Spleen (tissue), 11 donors: ENCODE measurements at regions not wholly inside any gene's neighbourhood (a gene's known extent, or its start where the extent isn't known, plus 50 kb on each side); places are given as distances from the start of the nearest gene placed in this dataset.

ENCODE experiments used
- DNase-seq: peaks from one replicate; pipeline ENCODE4 v3.0.0-alpha.2; 2020
- H3K27ac ChIP-seq, 8 donors: fragments of 200-600 bp; sonication (generic) in 7 of 8; 1 replicate in 4 of 8; 2 replicates in 4 of 8; pipeline versions ENCODE4 v1.5.0 to v1.8.0; 2016 to 2021; ENCODE audit warnings: inconsistent platforms in 4 of 8, mild to moderate bottlenecking in 4 of 8, moderate library complexity in 1 of 8
- H3K27me3 ChIP-seq, 7 donors: fragments of 200-600 bp; sonication (generic) in 6 of 7; replicated peaks in 1 of 7; 1 replicate in 4 of 7; 2 replicates in 3 of 7; pipeline versions ENCODE4 v1.5.0 to v1.8.0; 2016 to 2021; ENCODE audit warnings: inconsistent platforms in 3 of 7, mild to moderate bottlenecking in 1 of 7
- H3K36me3 ChIP-seq, 6 donors: fragments of 200-600 bp; sonication (generic) in 5 of 6; 1 replicate in 4 of 6; 2 replicates in 2 of 6; pipeline versions ENCODE4 v1.5.0 to v1.8.0; 2016 to 2021; ENCODE audit warnings: inconsistent platforms in 2 of 6
- H3K4me1 ChIP-seq, 6 donors: fragments of 200-600 bp; sonication (generic) in 5 of 6; 1 replicate in 3 of 6; 2 replicates in 3 of 6; pipeline versions ENCODE4 v1.5.0 to v1.8.0; 2016 to 2021; ENCODE audit warnings: inconsistent platforms in 3 of 6
- H3K4me3 ChIP-seq, 8 donors: fragments of 200-600 bp; sonication (generic) in 7 of 8; 1 replicate in 4 of 8; 2 replicates in 4 of 8; pipeline versions ENCODE4 v1.5.0 to v1.8.0; 2016 to 2021; ENCODE audit warnings: inconsistent platforms in 4 of 8, mild to moderate bottlenecking in 4 of 8, moderate library complexity in 2 of 8
- H3K9me3 ChIP-seq, 8 donors: fragments of 200-600 bp; sonication (generic) in 7 of 8; 1 replicate in 4 of 8; 2 replicates in 4 of 8; pipeline versions ENCODE4 v1.5.0 to v1.8.0; 2016 to 2021; ENCODE audit warnings: inconsistent platforms in 4 of 8
- CTCF ChIP-seq, 11 experiments: fragments of 200-600 bp in 7 of 11; fragments of 450-650 bp in 4 of 11; sonication (generic) in 4 of 11; IDR thresholded peaks in 8 of 11; conservative IDR thresholded peaks in 3 of 11; 1 replicate in 7 of 11; 2 replicates in 4 of 11; pipeline versions ENCODE4 v1.4.0 to v1.8.0; 2016 to 2021; ENCODE audit warnings: antibody characterized with exemption in 11 of 11, inconsistent platforms in 4 of 11, mild to moderate bottlenecking in 1 of 11
- POLR2A ChIP-seq, 3 donors: fragments of 450-650 bp; IDR thresholded peaks; one replicate each; pipeline ENCODE4 v1.5.1; 2017; ENCODE audit warnings: antibody characterized with exemption in 3 of 3, mild to moderate bottlenecking in 1 of 3
- POLR2AphosphoS5 ChIP-seq, 3 donors: sonication (generic); formaldehyde crosslinking; IDR thresholded peaks; one replicate each; pipeline ENCODE4 v1.5.1; 2017; ENCODE audit warnings: antibody characterized with exemption in 3 of 3
- WGBS, 5 donors: extraction: QIAGEN DNeasy Blood & Tissue Kit in 3 of 5; methylation state at CpG; one replicate each; pipeline versions ENCODE4 v1.1.5 to v1.1.7; 2013 to 2018; 5-methylcytosine and 5-hydroxymethylcytosine counted together
- intact Hi-C: fragments of 100-400 bp; cut with DNase I; formaldehyde crosslinking; loops from one replicate; pipeline ENCODE4 v1.15.0; 2023; ENCODE audit warnings: low total_unique reads
- donor health status: healthy with polysubstance abuse.
- donor health status: DM: no; HTN: no; CAD: no; lungs with moderate emphysema.
- donor health status: DM: no; HTN: no; CAD: no.
- donor health status: Bipolar disorder and iron deficiency.
- donor health status: healthy.
- donor health status: DM: no; HTN: no; CAD: no.
- donor health status: DM: yes; HTN: yes; CAD: no.

GRCh38 chr7:115831371-115831770 is 199.2 kb downstream of the TFEC start:
- intact Hi-C loops = no loop called here

GRCh38 chr7:115827305-115828045 is 203.1 kb downstream of the TFEC start:
- 52 to 72% (median 60%) methylated on average over 3 of the region's 3 CpGs for WGBS, 5 donors
- DNase-seq = no peak

More at GRCh38 chr7:115831371-115831770, 199.2 kb downstream of the TFEC start:
- no peak for TF ChIP-seq POLR2A (IDR thresholded peaks at IDR 0.05)
- TF ChIP-seq POLR2AphosphoS5 (IDR thresholded peaks at IDR 0.05) = no peak
- TF ChIP-seq CTCF (IDR thresholded peaks at IDR 0.05 in 8 of 11, conservative IDR thresholded peaks at IDR 0.05 in 3 of 11) = no peak
- Histone ChIP-seq H3K9me3 (no peaks in the 10 kb centered on the region), H3K4me3 (no peak overlapping the region), H3K27ac (no peak overlapping the region), H3K27me3 (no peaks in the 10 kb centered on the region), H3K36me3 (no peaks in the 10 kb centered on the region), H3K4me1 (no peaks in the 10 kb centered on the region)
- no peak for DNase-seq
- WGBS, 5 donors = 43 to 64% (median 55%) methylated on average over 1 of the region's 1 CpG

GRCh38 chr7:115825456-115826115 is 205.0 kb downstream of the TFEC start:
- TF ChIP-seq POLR2A (IDR thresholded peaks at IDR 0.05) (no peak), CTCF (IDR thresholded peaks at IDR 0.05 in 8 of 11, conservative IDR thresholded peaks at IDR 0.05 in 3 of 11) (no peak), POLR2AphosphoS5 (IDR thresholded peaks at IDR 0.05) (no peak)
- no peaks in the 10 kb centered on the region for H3K36me3 ChIP-seq
- H3K27ac ChIP-seq = no peak overlapping the region
- no peaks in the 10 kb centered on the region for H3K9me3 ChIP-seq
- no peaks in the 10 kb centered on the region for H3K27me3 ChIP-seq
- 74 to 94% (median 83%) methylated on average over 2 of the region's 2 CpGs for WGBS, 5 donors
- intact Hi-C loops = no loop called here
- no peak for DNase-seq
- H3K4me1 ChIP-seq = no peaks in the 10 kb centered on the region
- no peak overlapping the region for H3K4me3 ChIP-seq

More at GRCh38 chr7:115827305-115828045, 203.1 kb downstream of the TFEC start:
- no peaks in the 10 kb centered on the region for H3K4me1 ChIP-seq
- no peak overlapping the region for H3K4me3 ChIP-seq
- H3K36me3 ChIP-seq = no peaks in the 10 kb centered on the region
- H3K9me3 ChIP-seq = no peaks in the 10 kb centered on the region
- H3K27ac ChIP-seq = no peak overlapping the region
- H3K27me3 ChIP-seq = no peaks in the 10 kb centered on the region
- TF ChIP-seq CTCF (IDR thresholded peaks at IDR 0.05 in 8 of 11, conservative IDR thresholded peaks at IDR 0.05 in 3 of 11) = no peak
- no peak for TF ChIP-seq POLR2AphosphoS5 (IDR thresholded peaks at IDR 0.05)
- no peak for TF ChIP-seq POLR2A (IDR thresholded peaks at IDR 0.05)
- intact Hi-C loops = no loop called here

GRCh38 chr7:115822801-115823200 is 207.8 kb downstream of the TFEC start:
- H3K27ac ChIP-seq = no peak overlapping the region
- no peak for DNase-seq
- H3K9me3 ChIP-seq = no peaks in the 10 kb centered on the region
- TF ChIP-seq POLR2A (IDR thresholded peaks at IDR 0.05) (no peak), POLR2AphosphoS5 (IDR thresholded peaks at IDR 0.05) (no peak), CTCF (IDR thresholded peaks at IDR 0.05 in 8 of 11, conservative IDR thresholded peaks at IDR 0.05 in 3 of 11) (no peak)
- H3K27me3 ChIP-seq = no peaks in the 10 kb centered on the region
- no peaks in the 10 kb centered on the region for H3K4me1 ChIP-seq
- no peak overlapping the region for H3K4me3 ChIP-seq
- intact Hi-C loops = no loop called here
- H3K36me3 ChIP-seq = no peaks in the 10 kb centered on the region
- WGBS, 5 donors = 58 to 88% (median 68%) methylated on average over 2 of the region's 2 CpGs
